ENCODE measurements at regions not wholly inside any gene's neighbourhood (a gene's known extent, or its start where the extent isn't known, plus 50 kb on each side); places are given as distances from the start of the nearest gene placed in this dataset.

GRCh38 chr20:43863821-43864544, 50.7 kb upstream of the TOX2 start:
- no peak for DNase-seq

- DNase-seq = no peak
These were observed 51.3 kb upstream of the TOX2 start for GRCh38 chr20:43863330-43863729.

- DNase-seq = no peak
These were observed 52.2 kb upstream of the TOX2 start for GRCh38 chr20:43862438-43862837.

- no peak for DNase-seq
These were observed 54.7 kb upstream of the TOX2 start for GRCh38 chr20:43859994-43860393.

- no peak for DNase-seq
These were observed 56.7 kb upstream of the TOX2 start for GRCh38 chr20:43857932-43858331.

- no peak for DNase-seq
These were observed 57.5 kb upstream of the TOX2 start for GRCh38 chr20:43857127-43857526.

GRCh38 chr20:43855803-43856202, 58.8 kb upstream of the TOX2 start:
- DNase-seq = no peak

- DNase-seq = no peak
These were observed 60.7 kb upstream of the TOX2 start for GRCh38 chr20:43853918-43854317.

- DNase-seq = no peak
These were observed 61.4 kb upstream of the TOX2 start for GRCh38 chr20:43853174-43853803.

GRCh38 chr20:43849496-43850186, 65.0 kb upstream of the TOX2 start:
- no peak for DNase-seq

- DNase-seq = no peak
These were observed 68.1 kb upstream of the TOX2 start for GRCh38 chr20:43846516-43846905.

GRCh38 chr20:43844778-43845614, 69.7 kb upstream of the TOX2 start:
- DNase-seq = peak; percentile 52

- DNase-seq = no peak
These were observed 70.5 kb upstream of the TOX2 start for GRCh38 chr20:43843965-43844660.

GRCh38 chr20:43843096-43843964, 71.3 kb upstream of the TOX2 start:
- no peak for DNase-seq

GRCh38 chr20:43842126-43843020, 72.3 kb upstream of the TOX2 start:
- no peak for DNase-seq

GRCh38 chr20:43840382-43841070, 74.1 kb upstream of the TOX2 start:
- no peak for DNase-seq

- DNase-seq = no peak
These were observed 74.9 kb upstream of the TOX2 start for GRCh38 chr20:43839793-43840199.

- no peak for DNase-seq
These were observed 76.0 kb upstream of the TOX2 start for GRCh38 chr20:43838703-43839060.

GRCh38 chr20:43837856-43838702, 76.6 kb upstream of the TOX2 start:
- no peak for DNase-seq

All from activated CD8-positive, alpha-beta memory T cell treated with anti-CD3 and anti-CD28 coated beads for 24 hours (primary cell).